Kidney (tissue), 13 donors: ENCODE measurements at regions not wholly inside any gene's neighbourhood (a gene's known extent, or its start where the extent isn't known, plus 50 kb on each side); places are given as distances from the start of the nearest gene placed in this dataset.

Source experiments
- DNase-seq, 5 donors: peaks; one replicate each; pipeline ENCODE4 v3.0.0-alpha.2; 2013 to 2020
- FAIRE-seq: peaks from 2 replicates; lab custom pipeline; 2012; peaks lifted over from hg19 to GRCh38; lab: Jason Lieb, UNC
- H3K27ac ChIP-seq, 2 donors: one replicate each; pipeline ENCODE4 v1.7.0; 2013; ENCODE audit warnings: low read depth in 2 of 2, low read length in 2 of 2, inconsistent platforms in 1 of 2
- H3K27me3 ChIP-seq: one replicate; pipeline ENCODE4 v1.7.1; 2013; ENCODE audit warnings: low read length, inconsistent platforms; ENCODE audit not compliant: control insufficient read depth, insufficient read depth
- H3K36me3 ChIP-seq, 3 donors: one replicate each; pipeline versions ENCODE4 v1.7.0 to v1.7.1; 2013; ENCODE audit warnings: low read length in 3 of 3, control low read depth in 1 of 3, inconsistent platforms in 1 of 3; ENCODE audit not compliant: insufficient read depth in 3 of 3, control insufficient read depth in 2 of 3
- H3K4me1 ChIP-seq, 3 donors: one replicate each; pipeline versions ENCODE4 v1.7.0 to v1.7.1; 2013; ENCODE audit warnings: low read length in 3 of 3, inconsistent platforms in 1 of 3, low read depth in 1 of 3; ENCODE audit not compliant: control insufficient read depth in 2 of 3, insufficient read depth in 2 of 3
- H3K4me3 ChIP-seq, 3 donors: one replicate each; pipeline versions ENCODE4 v1.7.0 to v1.8.1; 2013; ENCODE audit warnings: low read length in 3 of 3, control low read depth in 1 of 3, inconsistent platforms in 1 of 3
- H3K9ac ChIP-seq, 3 donors: one replicate each; pipeline versions ENCODE4 v1.7.0 to v1.7.1; 2013; ENCODE audit warnings: low read length in 3 of 3, control low read depth in 1 of 3, inconsistent platforms in 1 of 3
- H3K9me3 ChIP-seq, 3 donors: one replicate each; pipeline versions ENCODE4 v1.7.0 to v1.7.1; 2013; ENCODE audit warnings: low read length in 3 of 3, control low read depth in 1 of 3, inconsistent platforms in 1 of 3; ENCODE audit not compliant: control insufficient read depth in 2 of 3, insufficient read depth in 1 of 3
- intact Hi-C: fragments of 100-400 bp; cut with DNase I; formaldehyde crosslinking; loops from one replicate; pipeline ENCODE4 v1.11.1; 2022
- TF ChIP-seq, protein P1 (sequence below): IDR thresholded peaks from 3 replicates; pipeline ENCODE4 v1.5.1; 2012; ENCODE audit warnings: mild to moderate bottlenecking, moderate library complexity, borderline replicate concordance; ENCODE audit not compliant: insufficient read depth; ENCODE audit errors: extremely low read depth
- donor health status: control.
- donor health status: control.
- donor health status: control.
- donor health status: control.
- donor health status: control.
- donor health status: DM: yes; HTN: yes; CAD: no.
- donor health status: Normal renal cell carcinoma (clear cell type).

DNA sequence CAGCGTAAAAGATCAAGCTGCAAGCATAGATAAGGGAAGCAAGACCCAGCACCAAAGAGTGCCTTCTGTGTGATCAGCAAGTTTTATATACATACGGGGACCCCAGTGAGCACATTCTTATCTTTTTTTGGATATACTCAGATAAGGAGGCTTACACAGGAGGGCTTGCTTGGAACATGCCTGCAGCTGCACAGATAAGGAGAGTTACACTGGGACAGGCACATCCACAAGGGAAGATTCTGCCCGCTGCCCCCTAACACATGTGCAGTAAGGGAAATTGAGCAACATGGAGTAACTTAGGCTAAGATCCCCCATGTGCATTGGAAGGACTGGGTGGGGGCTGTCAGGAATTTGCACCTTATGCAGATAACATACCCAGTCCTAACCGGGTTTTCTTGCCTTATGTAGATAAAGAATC is 1334.8 kb downstream of the MRPL39 start:
- intact Hi-C loops: no loop called here
- Histone ChIP-seq H3K4me3 (no peak overlapping the region), H3K27me3 (no peaks in the 10 kb centered on the region), H3K9ac (no peak overlapping the region), H3K9me3 (peaks cover 0 to 2% (median 0%) of the 10 kb centered on the region in 3 donors), H3K36me3 (no peaks in the 10 kb centered on the region), H3K4me1 (no peaks in the 10 kb centered on the region), H3K27ac (no peak overlapping the region)
- TF ChIP-seq, protein P1, sequence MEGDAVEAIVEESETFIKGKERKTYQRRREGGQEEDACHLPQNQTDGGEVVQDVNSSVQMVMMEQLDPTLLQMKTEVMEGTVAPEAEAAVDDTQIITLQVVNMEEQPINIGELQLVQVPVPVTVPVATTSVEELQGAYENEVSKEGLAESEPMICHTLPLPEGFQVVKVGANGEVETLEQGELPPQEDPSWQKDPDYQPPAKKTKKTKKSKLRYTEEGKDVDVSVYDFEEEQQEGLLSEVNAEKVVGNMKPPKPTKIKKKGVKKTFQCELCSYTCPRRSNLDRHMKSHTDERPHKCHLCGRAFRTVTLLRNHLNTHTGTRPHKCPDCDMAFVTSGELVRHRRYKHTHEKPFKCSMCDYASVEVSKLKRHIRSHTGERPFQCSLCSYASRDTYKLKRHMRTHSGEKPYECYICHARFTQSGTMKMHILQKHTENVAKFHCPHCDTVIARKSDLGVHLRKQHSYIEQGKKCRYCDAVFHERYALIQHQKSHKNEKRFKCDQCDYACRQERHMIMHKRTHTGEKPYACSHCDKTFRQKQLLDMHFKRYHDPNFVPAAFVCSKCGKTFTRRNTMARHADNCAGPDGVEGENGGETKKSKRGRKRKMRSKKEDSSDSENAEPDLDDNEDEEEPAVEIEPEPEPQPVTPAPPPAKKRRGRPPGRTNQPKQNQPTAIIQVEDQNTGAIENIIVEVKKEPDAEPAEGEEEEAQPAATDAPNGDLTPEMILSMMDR: no peak
- DNase-seq (no peak), FAIRE-seq (no peak)

DNA sequence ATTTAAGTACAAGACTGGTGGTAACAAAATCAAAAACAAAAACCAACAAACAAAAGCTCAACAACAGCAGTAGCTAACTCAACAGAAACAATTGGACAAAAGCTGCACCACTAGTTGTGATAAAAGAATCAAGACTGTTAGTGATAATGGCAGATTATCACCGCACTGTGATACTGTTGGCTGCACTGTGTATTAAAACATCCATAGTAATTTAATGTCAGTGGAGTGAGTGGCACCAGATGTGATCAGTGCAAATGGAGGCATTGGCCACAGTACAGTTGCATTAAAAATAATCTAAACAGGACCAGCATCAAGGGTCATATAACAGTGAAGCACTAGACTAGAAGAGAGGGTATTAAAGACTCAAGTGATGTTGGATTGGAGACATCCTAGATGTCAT is 1341.3 kb downstream of the MRPL39 start:
- TF ChIP-seq, protein P1: no peak
- no peak for FAIRE-seq

DNA sequence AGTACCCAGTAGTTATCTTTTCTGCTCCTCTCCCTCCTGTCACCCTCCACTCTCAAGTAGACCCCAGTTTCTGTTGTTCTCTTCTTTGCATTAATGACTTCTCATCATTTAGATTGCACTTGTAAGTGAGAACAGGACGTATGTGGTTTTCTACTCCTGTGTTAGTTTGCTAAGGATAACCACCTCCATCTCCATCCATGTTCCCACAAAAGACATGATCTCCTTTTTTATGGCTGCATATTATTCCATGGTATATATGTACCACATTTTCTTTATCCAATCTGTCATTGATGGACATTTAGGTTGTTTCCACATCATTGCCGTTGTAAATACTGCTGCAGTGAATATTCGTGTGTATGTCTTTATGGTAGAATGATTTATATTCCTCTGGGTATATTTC is 1346.5 kb downstream of the MRPL39 start:
- no peak for DNase-seq
- no peak for FAIRE-seq
- no peaks in the 10 kb centered on the region for H3K9me3 ChIP-seq
- H3K27ac ChIP-seq: no peak overlapping the region
- no peak overlapping the region for H3K9ac ChIP-seq
- TF ChIP-seq, protein P1: no peak
- no peak overlapping the region for H3K4me3 ChIP-seq
- no peaks in the 10 kb centered on the region for H3K4me1 ChIP-seq
- no peaks in the 10 kb centered on the region for H3K27me3 ChIP-seq
- intact Hi-C loops: no loop called here
- no peaks in the 10 kb centered on the region for H3K36me3 ChIP-seq

More for the DNA sequence above, 1341.3 kb downstream of the MRPL39 start:
- no peaks in the 10 kb centered on the region for H3K4me1 ChIP-seq
- no peak overlapping the region for H3K27ac ChIP-seq
- no peaks in the 10 kb centered on the region for H3K36me3 ChIP-seq
- H3K4me3 ChIP-seq: no peak overlapping the region
- peaks cover 0 to 2% (median 0%) of the 10 kb centered on the region in 3 donors for H3K9me3 ChIP-seq
- no peaks in the 10 kb centered on the region for H3K27me3 ChIP-seq
- no peak for DNase-seq
- intact Hi-C loops: no loop called here
- no peak overlapping the region for H3K9ac ChIP-seq

DNA sequence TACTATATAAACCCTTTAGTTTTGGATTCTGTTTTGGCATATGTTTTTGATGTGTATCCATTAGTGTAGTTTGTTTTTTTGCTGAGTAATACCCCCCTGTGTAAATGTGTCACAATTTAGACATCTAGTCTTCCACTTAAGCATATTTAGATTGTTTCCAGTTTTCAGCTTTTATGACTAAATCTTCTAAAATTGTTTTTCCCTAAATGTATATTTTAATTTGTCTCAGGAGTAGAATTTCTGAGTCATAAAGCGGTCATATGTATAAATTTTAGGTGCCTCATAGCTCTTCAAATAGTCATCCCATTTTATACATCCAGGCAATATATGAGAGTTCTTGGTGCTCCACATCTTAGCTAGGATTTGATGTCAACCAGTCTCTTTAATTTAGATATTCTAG is 1348.0 kb downstream of the MRPL39 start:
- Histone ChIP-seq H3K27me3 (no peaks in the 10 kb centered on the region), H3K9ac (no peak overlapping the region), H3K36me3 (no peaks in the 10 kb centered on the region), H3K27ac (no peak overlapping the region), H3K4me3 (no peak overlapping the region), H3K4me1 (no peaks in the 10 kb centered on the region), H3K9me3 (no peaks in the 10 kb centered on the region)
- TF ChIP-seq, protein P1: no peak
- intact Hi-C loops: no loop called here
- FAIRE-seq (no peak), DNase-seq (no peak)
